ENCODE measurements at regions not wholly inside any gene's neighbourhood (a gene's known extent, or its start where the extent isn't known, plus 50 kb on each side); places are given as distances from the start of the nearest gene placed in this dataset.

GRCh38 chr13:64709079-64709478 lies 2521.1 kb downstream of the PCDH9 start:
- Histone ChIP-seq H3K9ac (ENCODE audit: extremely low read depth, insufficient read length, low read length) (no peak overlapping the region), H2BK12ac (ENCODE audit: insufficient read length, low read depth, low read length) (no peak overlapping the region), H3K4me2 (ENCODE audit: insufficient read depth, insufficient read length, low read length) (no peak overlapping the region), H3K23ac (ENCODE audit: insufficient read length, low read depth, low read length) (no peak overlapping the region), H3T11ph (ENCODE audit: low read length) (no peak overlapping the region), H4K8ac (replicated peaks; ENCODE audit: insufficient read length, low read depth, low read length) (no peak overlapping the region), H3K79me1 (ENCODE audit: insufficient read depth, low read depth, low read length, poor library complexity, severe bottlenecking) (no peaks in the 10 kb centered on the region), H2AK5ac (ENCODE audit: insufficient read length, low read length) (no peak overlapping the region), H3K27ac (ENCODE audit: insufficient read length, low read depth, low read length) (no peak overlapping the region), H3K56ac (ENCODE audit: insufficient read length, low read depth, low read length) (no peak overlapping the region), H4K20me1 (ENCODE audit: control insufficient read depth, insufficient read depth, insufficient read length) (no peaks in the 10 kb centered on the region), H3K9me3 (ENCODE audit: control insufficient read depth, low read depth, low read length) (no peaks in the 10 kb centered on the region), H2BK5ac (ENCODE audit: insufficient read length, low read length) (no peak overlapping the region), H3K4ac (ENCODE audit: low read depth, low read length) (no peak overlapping the region), H2BK20ac (ENCODE audit: low read depth, low read length, poor library complexity, severe bottlenecking) (no peak overlapping the region), H3K79me2 (ENCODE audit: insufficient read depth, low read length) (no peaks in the 10 kb centered on the region), H3K23me2 (ENCODE audit: insufficient read length, low read depth, low read length, poor library complexity, severe bottlenecking) (no peaks in the 10 kb centered on the region), H2BK120ac (ENCODE audit: low read depth, low read length, poor library complexity, severe bottlenecking) (no peak overlapping the region), H2BK15ac (ENCODE audit: low read depth, low read length) (no peak overlapping the region), H3K18ac (ENCODE audit: insufficient read length, low read depth, low read length) (no peak overlapping the region), H3K14ac (ENCODE audit: insufficient read depth, low read length) (no peak overlapping the region), H3K4me1 (ENCODE audit: insufficient read depth, low read length) (no peaks in the 10 kb centered on the region), H4K5ac (ENCODE audit: insufficient read length, low read depth, low read length) (no peak overlapping the region), H2AFZ (ENCODE audit: low read length) (no peak overlapping the region), H4K91ac (ENCODE audit: insufficient read length, low read depth, low read length) (no peak overlapping the region), H3K27me3 (ENCODE audit: insufficient read depth, low read length) (no peaks in the 10 kb centered on the region)
- Mint-ChIP-seq H3K27me3 (ENCODE audit: low read depth) (no peaks in the 10 kb centered on the region), H3K4me1 (0 out of 4 replicates have a peak, but pooled peaks cover 0 to 2% of the 10 kb centered on the region in 2 experiments), H3K9me3 (peaks cover 0 to 6% of the 10 kb centered on the region in 2 experiments; a peak in 3 of 5 replicates), H3K36me3 (ENCODE audit: insufficient read depth in 1 of 3, low read depth in 3 of 3) (peaks cover 2 to 10% (median 2%) of the 10 kb centered on the region in 3 experiments; a peak in 4 of 7 replicates), H3K27ac (no peak overlapping the region), H3K4me3 (no peak overlapping the region)
- no CpG with 5 or more reads among the region's 6 CpGs for whole genome bisulfite sequencing (ENCODE audit: extremely low coverage, insufficient read length, low lambda C conversion rate)
- TF ChIP-seq CTCF (conservative IDR thresholded peaks at IDR 0.05), result no peak
- DNase-seq, result no peak
